ENCODE measurements at regions not wholly inside any gene's neighbourhood (a gene's known extent, or its start where the extent isn't known, plus 50 kb on each side); places are given as distances from the start of the nearest gene placed in this dataset.

DNA sequence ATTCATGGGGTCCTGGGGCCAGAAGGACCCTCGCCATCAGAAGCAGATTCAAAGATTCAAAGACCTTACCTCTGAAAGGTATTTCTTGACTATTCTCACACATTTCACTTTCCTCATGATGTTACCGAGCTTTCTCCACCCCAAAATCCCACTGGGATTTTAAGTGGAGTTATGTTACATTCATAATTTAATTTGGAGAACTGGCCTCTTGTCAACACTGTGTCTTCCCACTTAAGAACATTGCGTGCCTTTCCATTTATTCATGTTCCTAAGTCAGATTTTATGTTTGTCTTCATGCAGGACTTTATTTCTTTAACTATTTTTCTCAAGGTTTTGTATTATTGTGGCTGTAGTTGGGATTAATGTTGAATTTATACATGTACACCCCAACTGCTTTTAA, 123.5 kb upstream of the BMPER start:
- ATAC-seq (ENCODE audit: insufficient number of reproducible peaks, low FRiP score, low read depth), result no peak
- H3K27ac ChIP-seq, result no peak overlapping the region
- H3K4me1 ChIP-seq (ENCODE audit: control insufficient read depth in 1 of 2, low read depth in 2 of 2), result no peaks in the 10 kb centered on the region
- no peaks in the 10 kb centered on the region for H3K27me3 ChIP-seq (replicated peaks; ENCODE audit: insufficient read depth)
- no peak overlapping the region for H3K4me3 ChIP-seq
- no peaks in the 10 kb centered on the region for H3K9me3 ChIP-seq
- no peaks in the 10 kb centered on the region for H3K36me3 ChIP-seq
- DNase-seq (ENCODE audit: low spot score), result no peak
- TF ChIP-seq, protein P1, sequence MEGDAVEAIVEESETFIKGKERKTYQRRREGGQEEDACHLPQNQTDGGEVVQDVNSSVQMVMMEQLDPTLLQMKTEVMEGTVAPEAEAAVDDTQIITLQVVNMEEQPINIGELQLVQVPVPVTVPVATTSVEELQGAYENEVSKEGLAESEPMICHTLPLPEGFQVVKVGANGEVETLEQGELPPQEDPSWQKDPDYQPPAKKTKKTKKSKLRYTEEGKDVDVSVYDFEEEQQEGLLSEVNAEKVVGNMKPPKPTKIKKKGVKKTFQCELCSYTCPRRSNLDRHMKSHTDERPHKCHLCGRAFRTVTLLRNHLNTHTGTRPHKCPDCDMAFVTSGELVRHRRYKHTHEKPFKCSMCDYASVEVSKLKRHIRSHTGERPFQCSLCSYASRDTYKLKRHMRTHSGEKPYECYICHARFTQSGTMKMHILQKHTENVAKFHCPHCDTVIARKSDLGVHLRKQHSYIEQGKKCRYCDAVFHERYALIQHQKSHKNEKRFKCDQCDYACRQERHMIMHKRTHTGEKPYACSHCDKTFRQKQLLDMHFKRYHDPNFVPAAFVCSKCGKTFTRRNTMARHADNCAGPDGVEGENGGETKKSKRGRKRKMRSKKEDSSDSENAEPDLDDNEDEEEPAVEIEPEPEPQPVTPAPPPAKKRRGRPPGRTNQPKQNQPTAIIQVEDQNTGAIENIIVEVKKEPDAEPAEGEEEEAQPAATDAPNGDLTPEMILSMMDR (IDR thresholded peaks at IDR 0.05), result no peak

DNA sequence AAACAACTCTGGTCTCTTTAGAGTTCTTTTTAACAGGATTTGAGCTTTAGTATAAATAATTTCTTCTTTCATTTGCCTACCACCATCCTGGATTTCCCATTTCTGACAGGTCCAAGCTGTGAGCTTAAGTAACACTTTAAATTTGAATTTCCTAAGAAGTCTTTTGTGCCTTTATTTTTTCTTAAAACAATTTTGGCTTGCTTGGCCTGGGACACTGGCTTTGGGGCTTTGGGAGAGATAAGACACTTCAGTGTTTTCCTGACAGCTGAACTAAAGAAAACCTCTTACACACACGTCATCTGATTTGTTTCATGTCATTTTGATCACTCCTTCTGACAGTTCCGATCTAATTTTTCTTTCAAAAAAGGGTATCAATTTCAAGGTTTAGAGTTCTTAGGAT, 121.3 kb upstream of the BMPER start:
- Histone ChIP-seq H3K4me3 (no peak overlapping the region), H3K27me3 (replicated peaks; ENCODE audit: insufficient read depth) (no peaks in the 10 kb centered on the region), H3K9me3 (no peaks in the 10 kb centered on the region), H3K36me3 (no peaks in the 10 kb centered on the region), H3K27ac (no peak overlapping the region), H3K4me1 (ENCODE audit: control insufficient read depth in 1 of 2, low read depth in 2 of 2) (peaks cover 0 to 8% of the 10 kb centered on the region in 2 donors)
- DNase-seq (ENCODE audit: low spot score) (no peak), ATAC-seq (ENCODE audit: insufficient number of reproducible peaks, low FRiP score, low read depth) (no peak)
- TF ChIP-seq, protein P1 (IDR thresholded peaks at IDR 0.05), result no peak

DNA sequence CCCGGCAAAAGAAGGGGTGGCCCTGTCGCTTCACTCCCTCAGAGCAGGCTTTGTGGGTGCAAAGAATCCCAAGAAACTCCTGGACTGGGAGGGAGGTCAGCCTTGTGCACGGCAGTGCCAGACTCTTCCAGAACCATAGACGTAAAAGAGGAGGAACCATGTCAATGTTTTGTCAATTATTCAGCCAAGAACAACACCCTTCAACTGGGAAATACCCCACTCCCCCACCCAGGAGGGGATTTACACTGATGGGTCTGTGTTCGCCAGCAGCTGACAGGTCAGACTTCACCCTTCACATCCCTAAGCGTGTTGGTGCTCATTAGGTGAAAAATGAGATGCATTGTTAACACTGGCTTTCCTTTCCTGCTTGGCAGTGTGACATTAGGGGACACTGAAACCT, 116.8 kb upstream of the BMPER start:
- ATAC-seq (ENCODE audit: insufficient number of reproducible peaks, low FRiP score, low read depth), result no peak
- no peak overlapping the region for H3K4me3 ChIP-seq
- H3K36me3 ChIP-seq, result no peaks in the 10 kb centered on the region
- no peak for DNase-seq (ENCODE audit: low spot score)
- H3K27ac ChIP-seq, result no peak overlapping the region
- H3K9me3 ChIP-seq, result no peaks in the 10 kb centered on the region
- peaks cover 0 to 16% of the 10 kb centered on the region in 2 donors for H3K4me1 ChIP-seq (ENCODE audit: control insufficient read depth in 1 of 2, low read depth in 2 of 2)
- TF ChIP-seq, protein P1 (IDR thresholded peaks at IDR 0.05), result no peak
- H3K27me3 ChIP-seq (replicated peaks; ENCODE audit: insufficient read depth), result no peaks in the 10 kb centered on the region

DNA sequence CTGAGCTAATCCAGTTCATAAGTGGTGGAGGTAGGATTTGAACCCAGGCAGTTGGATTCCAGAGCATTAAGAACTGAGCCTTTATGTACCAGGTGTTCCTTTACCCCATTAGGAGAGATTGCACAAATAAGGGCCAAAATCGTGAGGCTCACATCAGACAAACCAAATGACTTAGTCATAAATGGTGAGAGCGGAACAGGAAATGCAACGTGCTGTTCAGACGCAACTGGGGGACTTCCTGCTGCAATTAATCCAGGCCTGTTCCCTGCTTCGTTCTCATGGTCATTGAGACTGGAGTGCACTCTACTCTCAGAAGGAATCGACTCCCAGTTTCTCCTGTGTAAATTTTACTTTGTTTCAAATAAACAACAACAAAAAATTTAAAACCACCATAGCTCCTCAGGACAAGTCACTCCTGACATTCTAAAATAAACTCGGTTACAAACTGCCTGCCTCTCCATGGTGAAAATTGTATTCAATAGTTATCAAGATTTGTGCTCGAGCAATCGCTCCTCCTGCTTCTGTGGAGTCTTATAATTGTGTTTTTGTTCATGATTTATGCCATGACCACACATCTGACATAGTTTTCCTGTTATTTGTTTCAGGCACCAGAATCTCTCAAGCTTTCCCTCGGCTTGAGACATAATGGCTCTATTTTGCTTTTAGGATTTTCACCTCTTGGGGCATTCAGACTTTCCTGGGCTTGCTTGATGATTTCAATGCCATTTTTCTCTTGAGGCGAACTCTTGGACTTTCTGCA, 115.3 kb upstream of the BMPER start:
- Histone ChIP-seq H3K27ac (no peak overlapping the region), H3K4me1 (ENCODE audit: control insufficient read depth in 1 of 2, low read depth in 2 of 2) (peaks cover 0 to 16% of the 10 kb centered on the region in 2 donors), H3K27me3 (replicated peaks; ENCODE audit: insufficient read depth) (no peaks in the 10 kb centered on the region), H3K36me3 (no peaks in the 10 kb centered on the region), H3K9me3 (no peaks in the 10 kb centered on the region), H3K4me3 (no peak overlapping the region)
- DNase-seq (ENCODE audit: low spot score), result no peak
- TF ChIP-seq, protein P1 (IDR thresholded peaks at IDR 0.05), result no peak
- ATAC-seq (ENCODE audit: insufficient number of reproducible peaks, low FRiP score, low read depth), result no peak

DNA sequence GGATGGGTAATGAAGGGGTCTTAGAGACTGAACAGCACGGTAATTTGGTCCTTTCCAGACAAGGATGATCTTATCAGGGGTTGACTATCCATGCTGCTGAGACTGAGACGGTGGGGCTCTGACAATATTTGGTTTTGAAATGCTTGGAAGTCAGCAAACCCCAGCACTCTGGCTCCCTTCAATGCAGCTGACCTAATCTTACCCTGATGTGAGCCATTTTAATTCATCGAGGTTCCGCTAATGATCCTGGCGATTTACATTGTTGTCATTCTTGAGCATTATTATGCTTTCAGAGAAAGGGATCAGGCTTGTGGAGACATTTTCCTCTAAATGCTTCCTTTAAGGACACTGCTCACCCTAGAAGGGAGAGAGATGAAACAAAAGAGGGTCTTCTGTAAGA, 114.6 kb upstream of the BMPER start:
- TF ChIP-seq, protein P1 (IDR thresholded peaks at IDR 0.05), result no peak
- ATAC-seq (ENCODE audit: insufficient number of reproducible peaks, low FRiP score, low read depth) (no peak), DNase-seq (ENCODE audit: low spot score) (no peak)
- Histone ChIP-seq H3K9me3 (no peaks in the 10 kb centered on the region), H3K27me3 (replicated peaks; ENCODE audit: insufficient read depth) (no peaks in the 10 kb centered on the region), H3K4me3 (no peak overlapping the region), H3K4me1 (ENCODE audit: control insufficient read depth in 1 of 2, low read depth in 2 of 2) (peaks cover 0 to 16% of the 10 kb centered on the region in 2 donors), H3K27ac (no peak overlapping the region), H3K36me3 (no peaks in the 10 kb centered on the region)

Data from thoracic aorta (tissue), 2 donors.